ENCODE measurements at regions not wholly inside any gene's neighbourhood (a gene's known extent, or its start where the extent isn't known, plus 50 kb on each side); places are given as distances from the start of the nearest gene placed in this dataset.
A peak's percentile ranks its signal among the peaks of the same experiment; 100 is the strongest.
"Not testable (repeated sequence)": the region's sequence is repeated elsewhere in the genome, so short reads cannot be mapped to it uniquely, and the experiment has no call there.

DNA sequence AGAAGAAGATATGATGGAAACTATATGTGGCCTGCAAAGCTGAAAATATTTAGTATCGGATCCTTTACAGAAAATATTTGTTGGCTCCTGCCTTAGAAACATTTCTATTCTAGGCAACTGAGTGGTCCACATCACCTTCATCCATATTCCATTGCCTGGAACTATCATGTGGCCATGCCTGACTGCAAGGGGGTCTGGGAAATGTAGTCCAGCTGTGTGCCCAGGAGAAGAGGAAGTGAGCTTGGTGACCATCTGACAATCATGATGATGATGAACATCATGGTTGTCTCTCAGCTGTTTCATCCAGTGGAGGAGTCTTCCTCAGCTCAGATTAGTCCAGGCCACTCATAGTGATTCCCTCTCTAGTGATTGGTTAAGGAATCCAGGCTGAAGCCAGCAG lies 61.8 kb upstream of the IFNLR1 start:
- DNase-seq: no peak
- TF ChIP-seq, protein P1, sequence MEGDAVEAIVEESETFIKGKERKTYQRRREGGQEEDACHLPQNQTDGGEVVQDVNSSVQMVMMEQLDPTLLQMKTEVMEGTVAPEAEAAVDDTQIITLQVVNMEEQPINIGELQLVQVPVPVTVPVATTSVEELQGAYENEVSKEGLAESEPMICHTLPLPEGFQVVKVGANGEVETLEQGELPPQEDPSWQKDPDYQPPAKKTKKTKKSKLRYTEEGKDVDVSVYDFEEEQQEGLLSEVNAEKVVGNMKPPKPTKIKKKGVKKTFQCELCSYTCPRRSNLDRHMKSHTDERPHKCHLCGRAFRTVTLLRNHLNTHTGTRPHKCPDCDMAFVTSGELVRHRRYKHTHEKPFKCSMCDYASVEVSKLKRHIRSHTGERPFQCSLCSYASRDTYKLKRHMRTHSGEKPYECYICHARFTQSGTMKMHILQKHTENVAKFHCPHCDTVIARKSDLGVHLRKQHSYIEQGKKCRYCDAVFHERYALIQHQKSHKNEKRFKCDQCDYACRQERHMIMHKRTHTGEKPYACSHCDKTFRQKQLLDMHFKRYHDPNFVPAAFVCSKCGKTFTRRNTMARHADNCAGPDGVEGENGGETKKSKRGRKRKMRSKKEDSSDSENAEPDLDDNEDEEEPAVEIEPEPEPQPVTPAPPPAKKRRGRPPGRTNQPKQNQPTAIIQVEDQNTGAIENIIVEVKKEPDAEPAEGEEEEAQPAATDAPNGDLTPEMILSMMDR (IDR thresholded peaks at IDR 0.05): no peak
- TF ChIP-seq POLR2A (IDR thresholded peaks at IDR 0.05): no peak
- H3K9me3 ChIP-seq: no peaks in the 10 kb centered on the region
- intact Hi-C loops (cut with DNase I; ENCODE audit: low total_unique reads): no loop called here
- H3K4me1 ChIP-seq: no peaks in the 10 kb centered on the region
- H3K36me3 ChIP-seq: no peaks in the 10 kb centered on the region
- H3K4me3 ChIP-seq: no peak overlapping the region
- H3K27ac ChIP-seq: no peak overlapping the region
- no peaks in the 10 kb centered on the region for H3K27me3 ChIP-seq

DNA sequence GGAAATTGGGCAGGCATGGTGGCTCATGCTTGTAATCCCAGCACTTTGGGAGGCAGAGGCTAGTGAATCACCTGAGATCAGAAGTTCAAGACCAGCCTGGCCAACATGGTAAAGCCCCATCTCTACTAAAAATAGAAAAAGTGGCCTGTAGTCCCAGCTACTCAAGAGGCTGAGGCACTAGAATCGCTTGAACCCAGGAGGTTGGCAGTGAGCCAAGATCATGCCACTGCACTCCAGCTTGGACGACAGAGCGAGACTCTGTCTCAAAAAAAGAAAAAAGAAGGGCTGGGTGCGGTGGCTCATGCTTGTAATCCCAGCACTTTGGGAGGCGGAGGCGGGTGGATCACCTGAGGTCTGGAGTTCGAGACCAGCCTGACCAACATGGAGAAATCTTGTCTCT lies 60.2 kb upstream of the IFNLR1 start:
- not testable (repeated sequence) for H3K4me3 ChIP-seq

DNA sequence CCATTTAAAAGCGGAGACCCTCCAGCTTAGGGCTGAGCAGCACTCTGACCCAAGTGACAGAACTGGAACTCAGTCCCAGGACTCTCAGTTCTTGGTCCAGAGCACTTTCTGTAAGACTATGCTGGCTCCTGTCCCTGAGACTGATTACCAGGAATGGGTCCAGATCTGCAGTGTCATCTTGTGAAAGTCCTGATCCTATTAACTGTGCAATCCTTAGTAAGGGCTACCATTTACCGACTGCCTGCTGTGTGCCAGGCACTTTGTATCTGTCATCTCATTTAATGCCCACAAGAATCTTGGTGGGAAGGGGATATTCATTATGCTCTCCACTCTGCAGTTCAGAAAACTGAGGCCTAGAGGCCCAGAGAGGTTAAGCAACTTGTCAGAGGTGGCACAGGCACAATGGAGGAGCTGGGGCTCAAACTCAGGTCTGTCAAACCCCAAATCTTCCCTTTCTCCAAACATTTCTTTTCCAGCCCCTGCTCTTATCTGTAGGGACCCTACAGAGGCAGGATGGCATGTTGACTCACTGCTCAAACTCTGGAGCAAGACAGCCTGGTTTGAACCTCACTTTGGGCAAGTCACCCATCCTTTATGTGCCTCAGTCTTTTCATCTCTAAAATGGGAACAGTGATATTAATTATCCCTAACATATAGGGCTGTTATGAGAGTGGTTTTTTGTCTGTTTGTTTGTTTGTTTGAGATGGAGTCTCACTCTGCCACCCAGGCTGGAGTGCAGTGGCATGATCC lies 57.6 kb upstream of the IFNLR1 start:
- H3K27ac ChIP-seq: no peak overlapping the region
- H3K4me1 ChIP-seq: no peaks in the 10 kb centered on the region
- H3K27me3 ChIP-seq: no peaks in the 10 kb centered on the region
- DNase-seq: no peak
- H3K9me3 ChIP-seq: no peaks in the 10 kb centered on the region
- TF ChIP-seq, protein P1 (IDR thresholded peaks at IDR 0.05): no peak
- no peak for TF ChIP-seq POLR2A (IDR thresholded peaks at IDR 0.05)
- H3K4me3 ChIP-seq: no peak overlapping the region
- intact Hi-C loops (cut with DNase I; ENCODE audit: low total_unique reads): no loop called here
- H3K36me3 ChIP-seq: no peaks in the 10 kb centered on the region

More for the DNA sequence above, 60.2 kb upstream of the IFNLR1 start:
- intact Hi-C loops (cut with DNase I; ENCODE audit: low total_unique reads); H3K27me3 ChIP-seq; DNase-seq; H3K36me3 ChIP-seq; H3K4me1 ChIP-seq; H3K9me3 ChIP-seq; H3K27ac ChIP-seq: not testable (repeated sequence)

DNA sequence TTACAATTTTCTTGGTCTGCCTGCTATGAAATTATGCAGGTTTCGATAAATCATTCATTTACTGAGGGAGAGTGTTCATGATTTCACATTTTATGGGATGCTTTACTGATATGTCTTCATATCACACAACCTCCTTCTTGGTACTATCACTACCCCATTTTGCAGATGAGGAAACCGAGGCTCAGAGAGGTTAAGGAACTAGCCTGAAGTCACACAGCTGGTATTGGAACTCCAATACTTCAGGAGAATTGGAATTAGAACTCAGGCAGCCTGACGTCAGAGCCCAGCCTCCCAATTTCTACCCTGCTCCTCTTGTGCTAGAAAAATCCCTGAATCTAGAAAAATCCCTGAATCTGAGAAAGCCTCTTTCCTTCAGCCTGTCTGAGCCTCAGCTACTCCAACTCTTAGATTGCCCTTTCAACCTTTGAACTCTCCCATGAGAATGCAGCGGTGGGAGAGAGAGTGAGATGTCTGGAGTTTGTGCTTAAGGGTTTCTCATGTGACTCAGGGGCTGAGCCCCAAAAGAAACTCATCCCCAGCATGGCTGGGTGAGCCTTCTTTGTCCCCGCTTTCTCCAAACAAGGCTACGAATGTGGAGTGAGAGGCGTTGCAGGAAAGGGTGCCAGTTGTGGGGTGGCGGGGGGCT lies 50.8 kb upstream of the IFNLR1 start:
- Histone ChIP-seq H3K27me3 (no peaks in the 10 kb centered on the region), H3K36me3 (no peaks in the 10 kb centered on the region), H3K9me3 (no peaks in the 10 kb centered on the region), H3K4me3 (no peak overlapping the region), H3K27ac (peak overlapping the region in 1 of 2 donors; percentile 72), H3K4me1 (no peaks in the 10 kb centered on the region)
- TF ChIP-seq, protein P1 (IDR thresholded peaks at IDR 0.05): no peak
- TF ChIP-seq POLR2A (IDR thresholded peaks at IDR 0.05): no peak
- intact Hi-C loops (cut with DNase I; ENCODE audit: low total_unique reads): no loop called here
- DNase-seq: no peak

DNA sequence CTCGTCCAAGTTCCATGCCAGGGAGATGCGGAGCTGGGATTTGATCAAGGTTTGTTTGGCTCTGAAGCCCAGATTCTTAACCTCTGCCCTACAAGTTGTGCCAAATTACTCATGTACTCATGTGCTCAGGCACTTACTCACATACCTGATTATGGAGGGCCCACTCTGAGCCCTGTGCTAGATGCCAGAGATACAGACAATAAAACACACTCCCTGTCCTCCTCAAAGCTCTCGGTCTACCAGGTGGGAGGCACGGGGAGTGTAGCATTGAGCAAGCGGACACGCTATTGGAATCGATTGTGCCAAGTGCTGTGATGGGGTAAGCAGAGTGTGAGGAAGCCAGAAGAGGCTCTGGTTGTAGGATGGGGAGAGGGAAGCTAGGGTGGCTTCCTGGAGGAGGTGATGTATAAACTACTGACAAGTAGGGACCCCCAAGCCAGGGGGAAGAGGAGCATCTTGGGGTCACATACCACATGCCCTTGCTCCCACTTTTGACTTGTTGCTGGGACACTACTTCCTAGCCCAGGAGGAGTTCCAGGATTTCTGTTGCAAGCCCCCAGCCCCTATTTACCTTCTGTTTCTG lies 49.8 kb upstream of the IFNLR1 start:
- intact Hi-C loops (cut with DNase I; ENCODE audit: low total_unique reads): no loop called here

More for the DNA sequence above, 49.8 kb upstream of the IFNLR1 start:
- no peaks in the 10 kb centered on the region for H3K4me1 ChIP-seq
- H3K9me3 ChIP-seq: no peaks in the 10 kb centered on the region
- DNase-seq: peak; percentile 40 to 72
- peak overlapping the region in 1 of 2 donors; percentile 72 for H3K27ac ChIP-seq
- no peaks in the 10 kb centered on the region for H3K27me3 ChIP-seq
- TF ChIP-seq POLR2A (IDR thresholded peaks at IDR 0.05): no peak
- TF ChIP-seq, protein P1 (IDR thresholded peaks at IDR 0.05): no peak
- no peak overlapping the region for H3K4me3 ChIP-seq
- no peaks in the 10 kb centered on the region for H3K36me3 ChIP-seq
